ENCODE measurements at regions not wholly inside any gene's neighbourhood (a gene's known extent, or its start where the extent isn't known, plus 50 kb on each side); places are given as distances from the start of the nearest gene placed in this dataset.
"Not testable (repeated sequence)": the region's sequence is repeated elsewhere in the genome, so short reads cannot be mapped to it uniquely, and the experiment has no call there.

DNA sequence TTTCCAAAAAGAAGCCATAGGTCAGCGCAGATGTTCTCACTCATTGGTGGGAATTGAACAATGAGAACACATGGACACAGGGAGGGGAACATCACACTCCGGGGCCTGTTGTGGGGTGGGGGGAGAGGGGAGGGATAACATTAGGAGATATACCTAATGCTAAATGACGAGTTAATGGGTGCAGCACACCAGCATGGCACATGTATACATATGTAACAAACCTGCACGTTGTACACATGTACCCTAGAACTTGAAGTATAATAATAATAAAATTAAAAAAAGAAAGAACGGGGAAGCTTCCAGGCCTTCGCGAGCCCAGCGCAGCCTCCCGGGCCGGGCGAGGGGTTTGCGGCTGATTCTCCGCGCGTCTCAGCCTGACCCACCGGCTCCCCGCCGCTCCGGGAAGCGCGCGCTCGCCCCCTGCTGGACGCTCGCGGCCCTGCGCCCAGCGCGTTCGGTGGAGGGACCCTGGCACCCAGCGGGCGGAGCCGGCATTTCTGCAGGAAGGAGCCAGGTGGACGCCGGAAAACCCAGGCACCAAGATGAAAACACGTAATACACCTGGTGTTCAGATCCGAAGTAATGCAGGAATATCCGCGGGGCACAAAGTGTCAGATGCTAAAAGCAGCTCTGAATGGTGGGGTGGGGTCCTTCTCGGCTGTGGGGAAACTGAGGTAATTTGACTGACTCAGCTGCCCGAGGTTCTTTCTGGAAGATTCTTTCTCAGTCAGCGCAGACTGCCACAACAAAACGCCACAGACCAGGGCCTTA is 67.1 kb upstream of the PPP1R26 start:
- H3K27ac Mint-ChIP-seq; H3K4me3 Mint-ChIP-seq; H3K9me3 Mint-ChIP-seq; H3K36me3 Mint-ChIP-seq (ENCODE audit: low read depth); H3K4me1 Mint-ChIP-seq (ENCODE audit: low read depth): not testable (repeated sequence)
- H3K27me3 Mint-ChIP-seq: peaks cover 39% of the 10 kb centered on the region
- intact Hi-C loops (cut with micrococcal nuclease): loop anchor here (10.0 kb wide), 1 partner anchor 718 kb away; no protein-coding TSS in a partner anchor

DNA sequence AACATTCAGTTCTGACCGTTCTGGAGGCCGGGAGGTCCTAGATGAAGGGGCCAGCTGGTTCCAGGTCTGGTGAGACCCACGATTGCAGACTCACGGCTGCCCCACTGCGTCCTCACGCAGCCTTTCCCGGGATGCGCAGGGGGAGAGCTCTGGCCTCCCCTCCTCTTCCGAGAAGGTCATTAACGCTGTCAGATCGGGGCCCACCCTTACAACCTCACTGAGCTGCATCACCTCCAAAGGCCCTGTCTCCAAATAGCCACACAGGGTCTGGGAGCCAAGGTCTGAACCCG is 66.6 kb upstream of the PPP1R26 start:
- H3K36me3 Mint-ChIP-seq (ENCODE audit: low read depth): no peaks in the 10 kb centered on the region
- H3K27ac Mint-ChIP-seq: no peak overlapping the region
- H3K4me1 Mint-ChIP-seq (ENCODE audit: low read depth): peaks cover 6% of the 10 kb centered on the region
- no peaks in the 10 kb centered on the region for H3K9me3 Mint-ChIP-seq
- peaks cover 44% of the 10 kb centered on the region for H3K27me3 Mint-ChIP-seq
- intact Hi-C loops (cut with micrococcal nuclease): loop anchor here (10.0 kb wide), 1 partner anchor 718 kb away; no protein-coding TSS in a partner anchor
- no peak overlapping the region for H3K4me3 Mint-ChIP-seq

DNA sequence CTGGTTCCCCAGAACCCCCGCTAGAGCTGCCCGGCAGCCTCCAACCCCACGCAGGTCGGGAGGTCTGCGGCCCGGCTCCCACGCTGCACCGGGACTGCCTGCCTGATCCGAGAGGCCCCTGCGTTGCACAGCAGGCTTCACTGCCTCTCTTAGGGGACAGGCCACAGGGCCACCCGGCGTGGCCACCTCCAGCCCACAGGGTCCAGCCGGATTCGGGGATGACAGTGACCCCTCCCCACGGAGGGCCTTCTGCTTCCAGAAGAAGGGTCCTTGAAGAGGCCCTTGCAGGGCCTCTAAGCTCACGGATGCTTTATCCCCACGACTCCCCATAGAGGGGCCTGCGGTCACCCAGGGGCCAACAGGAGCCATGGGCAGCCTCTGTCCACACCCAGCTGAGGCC is 66.1 kb upstream of the PPP1R26 start:
- intact Hi-C loops (cut with micrococcal nuclease): loop anchor here (10.0 kb wide), 1 partner anchor 719 kb away; no protein-coding TSS in a partner anchor

DNA sequence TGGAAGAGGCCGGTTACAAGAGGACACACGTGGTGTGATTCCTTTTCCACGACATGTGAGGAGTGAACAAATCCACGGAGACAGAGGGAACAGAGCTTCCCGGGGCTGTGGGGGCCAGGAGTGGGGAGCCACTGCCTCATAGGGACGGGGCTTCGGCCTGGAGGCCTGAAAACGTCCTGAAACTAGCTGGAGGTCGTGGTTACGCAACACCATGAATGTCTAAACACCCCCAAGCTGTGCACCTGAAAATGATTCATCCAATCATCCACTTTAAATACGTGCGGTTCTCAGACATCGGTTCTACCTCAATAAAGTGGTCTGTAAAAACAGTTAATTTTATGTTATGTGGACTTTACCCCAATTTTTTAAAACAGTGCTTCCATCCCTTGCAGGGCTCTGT is 65.3 kb upstream of the PPP1R26 start:
- H3K4me1 Mint-ChIP-seq (ENCODE audit: low read depth): peaks cover 6% of the 10 kb centered on the region
- no peaks in the 10 kb centered on the region for H3K36me3 Mint-ChIP-seq (ENCODE audit: low read depth)
- no peak overlapping the region for H3K4me3 Mint-ChIP-seq
- H3K27me3 Mint-ChIP-seq: peaks cover 53% of the 10 kb centered on the region
- no peaks in the 10 kb centered on the region for H3K9me3 Mint-ChIP-seq
- no peak overlapping the region for H3K27ac Mint-ChIP-seq
- intact Hi-C loops (cut with micrococcal nuclease): loop anchor here (10.0 kb wide), 1 partner anchor 719 kb away; no protein-coding TSS in a partner anchor

More for the DNA sequence above, 66.1 kb upstream of the PPP1R26 start:
- H3K9me3 Mint-ChIP-seq: no peaks in the 10 kb centered on the region
- no peaks in the 10 kb centered on the region for H3K36me3 Mint-ChIP-seq (ENCODE audit: low read depth)
- peaks cover 46% of the 10 kb centered on the region for H3K27me3 Mint-ChIP-seq
- no peak overlapping the region for H3K4me3 Mint-ChIP-seq
- H3K27ac Mint-ChIP-seq: no peak overlapping the region
- H3K4me1 Mint-ChIP-seq (ENCODE audit: low read depth): peaks cover 6% of the 10 kb centered on the region

DNA sequence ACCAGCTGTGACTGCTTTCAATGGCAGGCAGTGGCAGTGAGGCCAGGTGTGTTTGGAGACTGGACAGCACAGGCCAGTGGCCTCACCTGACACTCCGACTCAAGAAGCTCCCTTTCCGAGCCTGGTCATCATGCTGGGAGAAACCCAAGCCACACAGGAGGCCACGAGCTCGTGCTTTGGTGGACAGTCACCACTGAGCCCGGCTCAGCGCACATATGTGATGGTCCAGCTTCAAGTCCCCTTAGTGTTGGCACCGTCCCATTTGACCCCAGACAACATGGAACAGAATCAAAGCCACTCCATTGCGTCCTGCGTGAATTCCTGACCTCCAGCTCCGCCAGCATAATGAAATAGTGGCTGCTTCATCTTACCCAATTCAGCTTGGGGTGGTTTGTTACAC is 64.0 kb upstream of the PPP1R26 start:
- H3K27me3 Mint-ChIP-seq: peaks cover 57% of the 10 kb centered on the region
- H3K36me3 Mint-ChIP-seq (ENCODE audit: low read depth): no peaks in the 10 kb centered on the region
- no peak overlapping the region for H3K27ac Mint-ChIP-seq

DNA sequence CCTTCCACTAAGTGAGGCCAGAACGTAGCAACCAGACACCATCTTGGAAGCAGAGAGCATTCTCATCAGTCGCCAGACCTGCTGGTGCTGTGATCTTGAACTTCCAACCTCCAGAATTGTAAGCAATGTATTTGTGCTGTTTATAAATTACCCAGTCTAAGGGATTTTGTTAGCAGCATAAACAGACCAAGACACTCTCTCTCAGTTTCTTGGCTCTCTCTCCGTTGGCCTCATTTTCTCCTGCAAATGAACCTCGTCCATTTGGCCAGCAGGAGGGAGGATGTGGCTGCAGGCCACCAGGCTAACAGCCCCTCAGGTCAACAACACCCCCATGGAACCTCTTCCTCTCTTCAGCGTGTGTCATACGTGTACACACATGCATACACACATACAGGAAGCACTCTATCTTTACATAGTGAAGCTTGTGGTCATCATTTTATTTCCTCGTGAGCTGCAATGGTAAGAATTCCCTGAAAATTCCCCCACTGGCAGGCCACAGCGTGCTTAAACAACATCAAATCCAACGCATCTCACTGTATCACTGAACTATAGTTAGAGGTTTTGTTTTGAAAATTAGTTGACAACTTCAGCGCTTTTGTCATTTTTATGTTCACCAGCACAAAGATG is 62.8 kb upstream of the PPP1R26 start:
- no peak overlapping the region for H3K27ac Mint-ChIP-seq
- intact Hi-C loops (cut with micrococcal nuclease): loop anchor here (10.0 kb wide), 1 partner anchor 722 kb away; no protein-coding TSS in a partner anchor
- H3K36me3 Mint-ChIP-seq (ENCODE audit: low read depth): no peaks in the 10 kb centered on the region
- H3K4me1 Mint-ChIP-seq (ENCODE audit: low read depth): peaks cover 6% of the 10 kb centered on the region
- H3K9me3 Mint-ChIP-seq: no peaks in the 10 kb centered on the region
- no peak overlapping the region for H3K4me3 Mint-ChIP-seq
- H3K27me3 Mint-ChIP-seq: peaks cover 53% of the 10 kb centered on the region

More for the DNA sequence above, 64.0 kb upstream of the PPP1R26 start:
- no peak overlapping the region for H3K4me3 Mint-ChIP-seq
- intact Hi-C loops (cut with micrococcal nuclease): loop anchor here (10.0 kb wide), 1 partner anchor 721 kb away; no protein-coding TSS in a partner anchor
- peaks cover 6% of the 10 kb centered on the region for H3K4me1 Mint-ChIP-seq (ENCODE audit: low read depth)
- H3K9me3 Mint-ChIP-seq: no peaks in the 10 kb centered on the region

DNA sequence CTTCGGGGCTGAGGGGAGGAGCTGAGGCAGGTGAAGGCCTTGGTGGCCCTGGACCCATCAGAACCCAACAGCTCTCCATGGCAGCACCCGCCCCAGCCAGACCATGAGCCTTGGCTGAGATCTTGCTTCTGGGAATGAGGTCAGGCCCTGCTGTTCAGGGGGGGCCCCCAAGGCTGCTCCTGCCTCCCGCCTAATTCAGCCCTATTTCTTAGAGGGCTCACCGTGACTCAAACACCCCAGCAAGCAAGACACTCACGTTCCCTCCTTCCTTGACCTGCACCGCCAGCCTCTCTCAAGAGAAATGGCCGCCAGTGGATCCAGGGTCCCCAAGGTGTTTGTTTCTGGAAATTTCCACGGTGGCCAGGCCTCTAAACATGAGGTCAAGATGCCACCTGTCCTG is 61.4 kb upstream of the PPP1R26 start:
- H3K36me3 Mint-ChIP-seq (ENCODE audit: low read depth): no peaks in the 10 kb centered on the region
- intact Hi-C loops (cut with micrococcal nuclease): loop anchor here (10.0 kb wide), 1 partner anchor 723 kb away; no protein-coding TSS in a partner anchor
- H3K27ac Mint-ChIP-seq: no peak overlapping the region
- peaks cover 6% of the 10 kb centered on the region for H3K4me1 Mint-ChIP-seq (ENCODE audit: low read depth)
- peaks cover 46% of the 10 kb centered on the region for H3K27me3 Mint-ChIP-seq
- no peaks in the 10 kb centered on the region for H3K9me3 Mint-ChIP-seq
- no peak overlapping the region for H3K4me3 Mint-ChIP-seq

DNA sequence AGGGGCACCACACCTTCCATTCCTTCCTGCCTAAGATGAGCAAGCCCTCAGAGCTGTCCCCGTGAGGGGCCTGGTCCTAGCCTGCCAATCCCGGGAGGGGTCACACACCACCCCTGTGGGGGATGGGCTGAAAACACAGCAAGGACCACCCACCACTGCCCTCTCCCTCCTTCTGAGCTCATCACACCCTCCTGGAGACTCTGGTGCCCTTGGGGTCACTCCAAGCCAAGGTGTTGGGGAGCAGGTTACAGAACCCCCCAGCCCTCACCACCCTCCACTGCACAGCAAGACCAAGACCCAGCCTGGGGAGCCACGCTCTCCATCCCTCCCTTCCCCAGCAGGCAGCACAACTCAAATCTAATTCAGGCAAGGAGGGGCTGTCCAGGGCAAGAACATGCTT is 60.5 kb upstream of the PPP1R26 start:
- H3K4me3 Mint-ChIP-seq: no peak overlapping the region
- peaks cover 47% of the 10 kb centered on the region for H3K27me3 Mint-ChIP-seq
- H3K4me1 Mint-ChIP-seq (ENCODE audit: low read depth): peaks cover under 1% of the 10 kb centered on the region
- H3K36me3 Mint-ChIP-seq (ENCODE audit: low read depth): no peaks in the 10 kb centered on the region
- intact Hi-C loops (cut with micrococcal nuclease): loop anchor here (10.0 kb wide), 1 partner anchor 724 kb away; no protein-coding TSS in a partner anchor
- H3K9me3 Mint-ChIP-seq: peaks cover 9% of the 10 kb centered on the region
- H3K27ac Mint-ChIP-seq: no peak overlapping the region

DNA sequence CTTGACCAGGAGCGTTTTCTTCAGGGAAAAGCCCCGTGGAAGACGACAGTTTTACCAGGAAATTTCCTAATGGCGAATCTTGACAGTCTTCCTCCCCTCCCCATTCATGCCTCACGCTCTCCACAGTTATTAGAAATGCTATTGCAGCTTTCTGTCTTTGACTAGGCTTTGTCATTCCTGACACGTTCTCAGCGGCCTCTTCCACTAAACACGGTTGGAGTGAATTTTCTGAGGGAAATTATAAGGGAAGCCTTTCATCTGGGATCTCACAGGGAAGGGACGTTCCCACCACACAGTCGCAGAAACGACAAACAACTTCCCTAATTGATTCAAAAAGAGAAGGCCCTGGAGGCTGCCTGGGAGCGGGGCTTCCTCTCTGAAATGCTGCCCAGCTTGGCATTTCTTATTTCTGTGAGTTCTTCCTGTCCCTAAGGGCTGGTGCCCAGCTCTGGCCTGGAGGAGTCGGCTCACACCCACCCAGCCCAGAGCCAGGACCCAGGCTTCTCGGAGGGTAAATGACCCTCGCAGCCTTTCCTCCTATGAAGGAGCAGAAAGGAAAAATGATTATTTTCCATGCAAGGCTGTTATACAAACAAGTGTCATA is 57.1 kb upstream of the PPP1R26 start:
- intact Hi-C loops (cut with micrococcal nuclease): no loop called here
- Mint-ChIP-seq H3K4me3 (no peak overlapping the region), H3K27me3 (peaks cover 35% of the 10 kb centered on the region), H3K9me3 (peaks cover 23% of the 10 kb centered on the region), H3K4me1 (ENCODE audit: low read depth) (no peaks in the 10 kb centered on the region), H3K27ac (no peak overlapping the region), H3K36me3 (ENCODE audit: low read depth) (no peaks in the 10 kb centered on the region)

DNA sequence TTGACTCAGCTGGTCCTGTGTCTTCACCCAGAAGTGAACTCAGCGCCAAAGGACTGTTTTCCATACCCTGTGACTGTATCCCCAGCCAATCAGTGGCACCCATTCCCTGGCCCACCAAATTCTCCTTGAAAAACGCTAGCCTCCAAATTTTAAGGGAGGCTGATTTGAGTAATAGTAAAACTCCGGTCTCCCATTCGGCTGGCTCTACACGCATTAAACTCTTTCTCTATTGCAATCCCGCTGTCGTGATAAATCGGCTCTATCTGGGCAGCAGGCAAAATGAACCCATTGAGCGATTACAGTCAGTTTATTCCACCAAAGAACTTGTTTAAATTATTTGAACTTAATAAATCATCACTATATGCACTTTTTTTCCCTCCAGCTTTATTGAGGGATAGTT is 55.9 kb upstream of the PPP1R26 start:
- Mint-ChIP-seq H3K27ac (no peak overlapping the region), H3K27me3 (peaks cover 24% of the 10 kb centered on the region), H3K9me3 (peaks cover 30% of the 10 kb centered on the region), H3K36me3 (ENCODE audit: low read depth) (no peaks in the 10 kb centered on the region), H3K4me3 (no peak overlapping the region), H3K4me1 (ENCODE audit: low read depth) (no peaks in the 10 kb centered on the region)
- intact Hi-C loops (cut with micrococcal nuclease): no loop called here
